ENCODE measurements at regions not wholly inside any gene's neighbourhood (a gene's known extent, or its start where the extent isn't known, plus 50 kb on each side); places are given as distances from the start of the nearest gene placed in this dataset.

- no peak for TF ChIP-seq SETDB1 (CRISPR knock-in tag; IDR thresholded peaks at IDR 0.05; ENCODE audit: borderline replicate concordance)
- no peak for TF ChIP-seq ZFX (CRISPR knock-in tag; IDR thresholded peaks at IDR 0.05; ENCODE audit: low read depth)
- TF ChIP-seq, protein P1, sequence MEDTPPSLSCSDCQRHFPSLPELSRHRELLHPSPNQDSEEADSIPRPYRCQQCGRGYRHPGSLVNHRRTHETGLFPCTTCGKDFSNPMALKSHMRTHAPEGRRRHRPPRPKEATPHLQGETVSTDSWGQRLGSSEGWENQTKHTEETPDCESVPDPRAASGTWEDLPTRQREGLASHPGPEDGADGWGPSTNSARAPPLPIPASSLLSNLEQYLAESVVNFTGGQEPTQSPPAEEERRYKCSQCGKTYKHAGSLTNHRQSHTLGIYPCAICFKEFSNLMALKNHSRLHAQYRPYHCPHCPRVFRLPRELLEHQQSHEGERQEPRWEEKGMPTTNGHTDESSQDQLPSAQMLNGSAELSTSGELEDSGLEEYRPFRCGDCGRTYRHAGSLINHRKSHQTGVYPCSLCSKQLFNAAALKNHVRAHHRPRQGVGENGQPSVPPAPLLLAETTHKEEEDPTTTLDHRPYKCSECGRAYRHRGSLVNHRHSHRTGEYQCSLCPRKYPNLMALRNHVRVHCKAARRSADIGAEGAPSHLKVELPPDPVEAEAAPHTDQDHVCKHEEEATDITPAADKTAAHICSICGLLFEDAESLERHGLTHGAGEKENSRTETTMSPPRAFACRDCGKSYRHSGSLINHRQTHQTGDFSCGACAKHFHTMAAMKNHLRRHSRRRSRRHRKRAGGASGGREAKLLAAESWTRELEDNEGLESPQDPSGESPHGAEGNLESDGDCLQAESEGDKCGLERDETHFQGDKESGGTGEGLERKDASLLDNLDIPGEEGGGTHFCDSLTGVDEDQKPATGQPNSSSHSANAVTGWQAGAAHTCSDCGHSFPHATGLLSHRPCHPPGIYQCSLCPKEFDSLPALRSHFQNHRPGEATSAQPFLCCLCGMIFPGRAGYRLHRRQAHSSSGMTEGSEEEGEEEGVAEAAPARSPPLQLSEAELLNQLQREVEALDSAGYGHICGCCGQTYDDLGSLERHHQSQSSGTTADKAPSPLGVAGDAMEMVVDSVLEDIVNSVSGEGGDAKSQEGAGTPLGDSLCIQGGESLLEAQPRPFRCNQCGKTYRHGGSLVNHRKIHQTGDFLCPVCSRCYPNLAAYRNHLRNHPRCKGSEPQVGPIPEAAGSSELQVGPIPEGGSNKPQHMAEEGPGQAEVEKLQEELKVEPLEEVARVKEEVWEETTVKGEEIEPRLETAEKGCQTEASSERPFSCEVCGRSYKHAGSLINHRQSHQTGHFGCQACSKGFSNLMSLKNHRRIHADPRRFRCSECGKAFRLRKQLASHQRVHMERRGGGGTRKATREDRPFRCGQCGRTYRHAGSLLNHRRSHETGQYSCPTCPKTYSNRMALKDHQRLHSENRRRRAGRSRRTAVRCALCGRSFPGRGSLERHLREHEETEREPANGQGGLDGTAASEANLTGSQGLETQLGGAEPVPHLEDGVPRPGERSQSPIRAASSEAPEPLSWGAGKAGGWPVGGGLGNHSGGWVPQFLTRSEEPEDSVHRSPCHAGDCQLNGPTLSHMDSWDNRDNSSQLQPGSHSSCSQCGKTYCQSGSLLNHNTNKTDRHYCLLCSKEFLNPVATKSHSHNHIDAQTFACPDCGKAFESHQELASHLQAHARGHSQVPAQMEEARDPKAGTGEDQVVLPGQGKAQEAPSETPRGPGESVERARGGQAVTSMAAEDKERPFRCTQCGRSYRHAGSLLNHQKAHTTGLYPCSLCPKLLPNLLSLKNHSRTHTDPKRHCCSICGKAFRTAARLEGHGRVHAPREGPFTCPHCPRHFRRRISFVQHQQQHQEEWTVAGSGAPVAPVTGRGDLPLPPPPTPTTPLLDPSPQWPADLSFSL (CRISPR knock-in tag; IDR thresholded peaks at IDR 0.05) = no peak
- no peak for TF ChIP-seq ZNF317 (CRISPR knock-in tag; IDR thresholded peaks at IDR 0.05)
- no peak for TF ChIP-seq PRDM10 (CRISPR knock-in tag; IDR thresholded peaks at IDR 0.05; ENCODE audit: low read depth)
- no peak for TF ChIP-seq IRF2 (CRISPR knock-in tag; IDR thresholded peaks at IDR 0.05)
- TF ChIP-seq, protein P2, sequence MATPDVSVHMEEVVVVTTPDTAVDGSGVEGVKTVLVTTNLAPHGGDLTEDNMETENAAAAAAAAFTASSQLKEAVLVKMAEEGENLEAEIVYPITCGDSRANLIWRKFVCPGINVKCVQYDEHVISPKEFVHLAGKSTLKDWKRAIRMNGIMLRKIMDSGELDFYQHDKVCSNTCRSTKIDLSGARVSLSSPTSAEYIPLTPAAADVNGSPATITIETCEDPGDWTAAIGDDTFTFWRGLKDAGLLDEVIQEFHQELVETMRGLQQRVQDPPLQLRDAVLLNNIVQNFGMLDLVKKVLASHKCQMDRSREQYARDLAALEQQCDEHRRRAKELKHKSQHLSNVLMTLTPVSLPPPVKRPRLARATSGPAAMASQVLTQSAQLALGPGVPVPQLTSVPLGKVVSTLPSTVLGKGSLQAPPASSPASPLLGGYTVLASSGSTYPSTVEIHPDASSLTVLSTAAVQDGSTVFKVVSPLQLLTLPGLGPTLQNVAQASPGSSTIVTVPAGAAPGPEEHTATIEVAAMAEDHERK (CRISPR knock-in tag; IDR thresholded peaks at IDR 0.05; ENCODE audit: low read depth) = no peak
- TF ChIP-seq ZNF597 (CRISPR knock-in tag; IDR thresholded peaks at IDR 0.05) = no peak
- TF ChIP-seq U2AF1 (optimal IDR thresholded peaks at IDR 0.05; ENCODE audit: low read depth, low read length) = no peak
- TF ChIP-seq, protein P3, sequence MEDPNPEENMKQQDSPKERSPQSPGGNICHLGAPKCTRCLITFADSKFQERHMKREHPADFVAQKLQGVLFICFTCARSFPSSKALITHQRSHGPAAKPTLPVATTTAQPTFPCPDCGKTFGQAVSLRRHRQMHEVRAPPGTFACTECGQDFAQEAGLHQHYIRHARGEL (CRISPR knock-in tag; IDR thresholded peaks at IDR 0.05) = no peak
- TF ChIP-seq, protein P4, sequence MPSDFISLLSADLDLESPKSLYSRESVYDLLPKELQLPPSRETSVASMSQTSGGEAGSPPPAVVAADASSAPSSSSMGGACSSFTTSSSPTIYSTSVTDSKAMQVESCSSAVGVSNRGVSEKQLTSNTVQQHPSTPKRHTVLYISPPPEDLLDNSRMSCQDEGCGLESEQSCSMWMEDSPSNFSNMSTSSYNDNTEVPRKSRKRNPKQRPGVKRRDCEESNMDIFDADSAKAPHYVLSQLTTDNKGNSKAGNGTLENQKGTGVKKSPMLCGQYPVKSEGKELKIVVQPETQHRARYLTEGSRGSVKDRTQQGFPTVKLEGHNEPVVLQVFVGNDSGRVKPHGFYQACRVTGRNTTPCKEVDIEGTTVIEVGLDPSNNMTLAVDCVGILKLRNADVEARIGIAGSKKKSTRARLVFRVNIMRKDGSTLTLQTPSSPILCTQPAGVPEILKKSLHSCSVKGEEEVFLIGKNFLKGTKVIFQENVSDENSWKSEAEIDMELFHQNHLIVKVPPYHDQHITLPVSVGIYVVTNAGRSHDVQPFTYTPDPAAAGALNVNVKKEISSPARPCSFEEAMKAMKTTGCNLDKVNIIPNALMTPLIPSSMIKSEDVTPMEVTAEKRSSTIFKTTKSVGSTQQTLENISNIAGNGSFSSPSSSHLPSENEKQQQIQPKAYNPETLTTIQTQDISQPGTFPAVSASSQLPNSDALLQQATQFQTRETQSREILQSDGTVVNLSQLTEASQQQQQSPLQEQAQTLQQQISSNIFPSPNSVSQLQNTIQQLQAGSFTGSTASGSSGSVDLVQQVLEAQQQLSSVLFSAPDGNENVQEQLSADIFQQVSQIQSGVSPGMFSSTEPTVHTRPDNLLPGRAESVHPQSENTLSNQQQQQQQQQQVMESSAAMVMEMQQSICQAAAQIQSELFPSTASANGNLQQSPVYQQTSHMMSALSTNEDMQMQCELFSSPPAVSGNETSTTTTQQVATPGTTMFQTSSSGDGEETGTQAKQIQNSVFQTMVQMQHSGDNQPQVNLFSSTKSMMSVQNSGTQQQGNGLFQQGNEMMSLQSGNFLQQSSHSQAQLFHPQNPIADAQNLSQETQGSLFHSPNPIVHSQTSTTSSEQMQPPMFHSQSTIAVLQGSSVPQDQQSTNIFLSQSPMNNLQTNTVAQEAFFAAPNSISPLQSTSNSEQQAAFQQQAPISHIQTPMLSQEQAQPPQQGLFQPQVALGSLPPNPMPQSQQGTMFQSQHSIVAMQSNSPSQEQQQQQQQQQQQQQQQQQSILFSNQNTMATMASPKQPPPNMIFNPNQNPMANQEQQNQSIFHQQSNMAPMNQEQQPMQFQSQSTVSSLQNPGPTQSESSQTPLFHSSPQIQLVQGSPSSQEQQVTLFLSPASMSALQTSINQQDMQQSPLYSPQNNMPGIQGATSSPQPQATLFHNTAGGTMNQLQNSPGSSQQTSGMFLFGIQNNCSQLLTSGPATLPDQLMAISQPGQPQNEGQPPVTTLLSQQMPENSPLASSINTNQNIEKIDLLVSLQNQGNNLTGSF (CRISPR knock-in tag; IDR thresholded peaks at IDR 0.05) = no peak
Measured at GRCh38 chr11:70861559-70861958, 390.8 kb downstream of the SHANK2 start (continued).
